GM23338 (cell line): ENCODE measurements at regions not wholly inside any gene's neighbourhood (a gene's known extent, or its start where the extent isn't known, plus 50 kb on each side); places are given as distances from the start of the nearest gene placed in this dataset.

Experiments used
- ATAC-seq: fragments of 200-7000 bp; cut with Tn5 transposase; 3 replicates; pipeline ENCODE4 v1.9.1; 2020
- DNase-seq: peaks from one replicate; pipeline ENCODE4 v3.0.0-alpha.2; 2015; ENCODE audit warnings: low spot score
- H2AFZ ChIP-seq: fragments of 200-600 bp; sonication (generic); 2 replicates; pipeline ENCODE4 v1.8.0; 2016; ENCODE audit warnings: antibody characterized with exemption, mild to moderate bottlenecking, moderate library complexity
- H3F3A ChIP-seq: fragments of 200-600 bp; sonication (generic); replicated peaks from 2 replicates; pipeline ENCODE4 v1.8.0; 2017; ENCODE audit warnings: antibody characterized with exemption, mixed run types, low read depth
- H3K27ac ChIP-seq: fragments of 200-600 bp; sonication (generic); 2 replicates; pipeline ENCODE4 v1.6.1; 2016; ENCODE audit warnings: low read depth
- H3K27me3 ChIP-seq: fragments of 200-600 bp; sonication (generic); 2 replicates; pipeline ENCODE4 v1.8.0; 2016; ENCODE audit warnings: mild to moderate bottlenecking, mixed run types, moderate library complexity; ENCODE audit not compliant: insufficient read depth
- H3K36me3 ChIP-seq: fragments of 200-600 bp; sonication (generic); 2 replicates; pipeline ENCODE4 v1.8.0; 2016; ENCODE audit warnings: mild to moderate bottlenecking; ENCODE audit not compliant: insufficient read depth
- H3K4me1 ChIP-seq: fragments of 200-600 bp; sonication (generic); 2 replicates; pipeline ENCODE4 v1.8.0; 2016; ENCODE audit warnings: mild to moderate bottlenecking, moderate library complexity; ENCODE audit not compliant: insufficient read depth
- H3K4me2 ChIP-seq: fragments of 200-600 bp; sonication (generic); 2 replicates; pipeline ENCODE4 v1.7.1; 2017; ENCODE audit warnings: mixed run types
- H3K4me3 ChIP-seq: fragments of 200-600 bp; sonication (generic); 2 replicates; pipeline ENCODE4 v1.6.1; 2016; ENCODE audit warnings: mixed run types
- H3K79me2 ChIP-seq: fragments of 200-600 bp; sonication (generic); replicated peaks from 2 replicates; pipeline ENCODE4 v1.8.0; 2017; ENCODE audit warnings: mild to moderate bottlenecking; ENCODE audit not compliant: insufficient read depth
- H3K9me2 ChIP-seq: fragments of 200-600 bp; sonication (generic); 2 replicates; pipeline ENCODE4 v1.8.0; 2017; ENCODE audit not compliant: insufficient read depth
- H4K20me1 ChIP-seq: fragments of 200-600 bp; sonication (generic); replicated peaks from 2 replicates; pipeline ENCODE4 v1.8.0; 2017; ENCODE audit warnings: mild to moderate bottlenecking; ENCODE audit not compliant: insufficient read depth
- H3K27ac Mint-ChIP-seq: 2 replicates; pipeline ENCODE4 v1.8.0; 2020; ENCODE audit warnings: inconsistent platforms, mild to moderate bottlenecking, moderate library complexity, mixed read lengths
- H3K27me3 Mint-ChIP-seq: 3 replicates; pipeline ENCODE4 v1.8.0; 2022; ENCODE audit warnings: low read depth, mild to moderate bottlenecking, moderate library complexity, mixed read lengths, inconsistent platforms; ENCODE audit not compliant: insufficient read depth, poor library complexity
- H3K36me3 Mint-ChIP-seq: 3 replicates; pipeline ENCODE4 v1.8.0; 2021; ENCODE audit warnings: low read depth, mild to moderate bottlenecking, inconsistent platforms, moderate library complexity, mixed read lengths
- H3K4me1 Mint-ChIP-seq: 3 replicates; pipeline ENCODE4 v1.8.0; 2020; ENCODE audit warnings: mild to moderate bottlenecking, inconsistent platforms, mixed read lengths
- H3K4me3 Mint-ChIP-seq: 3 replicates; pipeline ENCODE4 v1.8.0; 2021; ENCODE audit warnings: moderate library complexity, mild to moderate bottlenecking, inconsistent platforms, mixed read lengths
- H3K9me3 Mint-ChIP-seq: 3 replicates; pipeline ENCODE4 v1.8.0; 2020; ENCODE audit warnings: moderate library complexity, mild to moderate bottlenecking, inconsistent platforms, mixed read lengths
- CREB1 ChIP-seq: fragments of 250-450 bp; sonication (Bioruptor Pico); IDR thresholded peaks from 2 replicates; pipeline ENCODE4 v1.5.0; 2020; ENCODE audit warnings: low read depth, mild to moderate bottlenecking, moderate library complexity
- EZH2 ChIP-seq: fragments of 200-600 bp; sonication (generic); IDR thresholded peaks from one replicate; pipeline ENCODE4 v1.8.0; 2017; ENCODE audit warnings: antibody characterized with exemption, mild to moderate bottlenecking, low read depth; ENCODE audit not compliant: unreplicated experiment
- EZH2phosphoT487 ChIP-seq: fragments of 200-600 bp; sonication (generic); IDR thresholded peaks from one replicate; pipeline ENCODE4 v1.8.1; 2018; ENCODE audit warnings: antibody characterized with exemption; ENCODE audit not compliant: unreplicated experiment
- JUNB ChIP-seq: IDR thresholded peaks from one replicate; pipeline ENCODE4 v1.6.1; 2016; ENCODE audit warnings: antibody characterized with exemption; ENCODE audit not compliant: unreplicated experiment
- NANOG ChIP-seq: IDR thresholded peaks from 2 replicates; pipeline ENCODE4 v1.6.1; 2016; ENCODE audit warnings: antibody characterized with exemption, borderline replicate concordance
- POLR2AphosphoS5 ChIP-seq: IDR thresholded peaks from 2 replicates; pipeline ENCODE4 v1.6.1; 2016; ENCODE audit warnings: antibody characterized with exemption, low read depth
- STAT1 ChIP-seq: IDR thresholded peaks from one replicate; pipeline ENCODE4 v1.6.1; 2016; ENCODE audit warnings: antibody characterized with exemption; ENCODE audit not compliant: unreplicated experiment
- ZNF114 ChIP-seq: fragments of 250-450 bp; sonication (Bioruptor Pico); IDR thresholded peaks from 2 replicates; pipeline ENCODE4 v1.5.0; 2020; ENCODE audit warnings: mild to moderate bottlenecking, moderate library complexity
- ZNF331 ChIP-seq: fragments of 250-450 bp; sonication (Bioruptor Pico); IDR thresholded peaks from 2 replicates; pipeline ENCODE4 v1.5.0; 2020; ENCODE audit warnings: low read depth, mild to moderate bottlenecking, moderate library complexity
- TF ChIP-seq, protein P1 (sequence below): IDR thresholded peaks from 2 replicates; pipeline ENCODE4 v1.6.1; 2016; ENCODE audit warnings: antibody characterized with exemption
- TF ChIP-seq, protein P2 (sequence below), 2 experiments: fragments of 200-600 bp in 1 of 2; sonication (generic) in 1 of 2; conservative IDR thresholded peaks; 2 replicates each; pipeline versions ENCODE4 v1.5.1 to v1.6.1; 2016 to 2017; ENCODE audit warnings: antibody characterized with exemption in 2 of 2, low read depth in 2 of 2, mild to moderate bottlenecking in 2 of 2, moderate library complexity in 1 of 2
- TF ChIP-seq, protein P3 (sequence below): IDR thresholded peaks from one replicate; pipeline ENCODE4 v1.6.1; 2018; ENCODE audit warnings: antibody characterized with exemption; ENCODE audit not compliant: unreplicated experiment
- TF ChIP-seq, protein P4 (sequence below): fragments of 250-450 bp; sonication (Bioruptor Pico); IDR thresholded peaks from 2 replicates; pipeline ENCODE4 v1.5.0; 2020; ENCODE audit warnings: mild to moderate bottlenecking, moderate library complexity

DNA sequence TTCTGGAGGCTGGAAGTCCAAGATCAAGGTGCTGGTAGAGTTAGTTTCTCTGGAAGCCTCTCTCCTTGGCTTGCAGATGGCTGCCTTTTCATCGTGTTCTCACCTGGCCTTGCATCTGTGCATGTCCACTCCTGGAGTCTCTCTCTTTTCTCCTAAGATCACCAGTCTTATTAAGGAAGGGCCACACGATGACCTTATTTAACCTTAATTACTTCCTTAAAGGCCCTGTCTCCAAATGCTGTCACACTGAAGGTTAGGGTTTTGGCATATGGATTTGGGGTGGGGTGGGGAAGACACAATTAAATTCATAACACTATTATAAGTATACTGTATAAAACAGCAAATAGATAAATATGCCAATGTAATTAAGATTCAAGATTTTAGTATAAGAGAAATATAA is 402.4 kb upstream of the HS6ST1 start:
- Histone ChIP-seq H3K79me2 (no peaks in the 10 kb centered on the region), H3K27me3 (no peaks in the 10 kb centered on the region), H2AFZ (no peak overlapping the region), H3K27ac (no peak overlapping the region), H3K4me2 (no peak overlapping the region), H3F3A (no peaks in the 10 kb centered on the region), H3K4me3 (no peak overlapping the region), H3K9me2 (no peaks in the 10 kb centered on the region), H4K20me1 (no peaks in the 10 kb centered on the region), H3K4me1 (no peaks in the 10 kb centered on the region), H3K36me3 (no peaks in the 10 kb centered on the region)
- H3K27ac Mint-ChIP-seq = no peak overlapping the region
- H3K36me3 Mint-ChIP-seq = no peaks in the 10 kb centered on the region
- peaks cover 5% of the 10 kb centered on the region for H3K4me1 Mint-ChIP-seq
- 0 out of 3 replicates have a peak, but pooled peaks cover 3% of the 10 kb centered on the region for H3K9me3 Mint-ChIP-seq
- H3K4me3 Mint-ChIP-seq = no peak overlapping the region
- no peak for TF ChIP-seq POLR2AphosphoS5
- no peak for TF ChIP-seq ZNF331 (CRISPR knock-in tag)
- TF ChIP-seq ZNF114 (CRISPR knock-in tag) = no peak
- TF ChIP-seq NANOG = no peak
- TF ChIP-seq EZH2 = no peak
- TF ChIP-seq, protein P1, sequence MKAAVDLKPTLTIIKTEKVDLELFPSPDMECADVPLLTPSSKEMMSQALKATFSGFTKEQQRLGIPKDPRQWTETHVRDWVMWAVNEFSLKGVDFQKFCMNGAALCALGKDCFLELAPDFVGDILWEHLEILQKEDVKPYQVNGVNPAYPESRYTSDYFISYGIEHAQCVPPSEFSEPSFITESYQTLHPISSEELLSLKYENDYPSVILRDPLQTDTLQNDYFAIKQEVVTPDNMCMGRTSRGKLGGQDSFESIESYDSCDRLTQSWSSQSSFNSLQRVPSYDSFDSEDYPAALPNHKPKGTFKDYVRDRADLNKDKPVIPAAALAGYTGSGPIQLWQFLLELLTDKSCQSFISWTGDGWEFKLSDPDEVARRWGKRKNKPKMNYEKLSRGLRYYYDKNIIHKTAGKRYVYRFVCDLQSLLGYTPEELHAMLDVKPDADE = no peak
- TF ChIP-seq, protein P2, sequence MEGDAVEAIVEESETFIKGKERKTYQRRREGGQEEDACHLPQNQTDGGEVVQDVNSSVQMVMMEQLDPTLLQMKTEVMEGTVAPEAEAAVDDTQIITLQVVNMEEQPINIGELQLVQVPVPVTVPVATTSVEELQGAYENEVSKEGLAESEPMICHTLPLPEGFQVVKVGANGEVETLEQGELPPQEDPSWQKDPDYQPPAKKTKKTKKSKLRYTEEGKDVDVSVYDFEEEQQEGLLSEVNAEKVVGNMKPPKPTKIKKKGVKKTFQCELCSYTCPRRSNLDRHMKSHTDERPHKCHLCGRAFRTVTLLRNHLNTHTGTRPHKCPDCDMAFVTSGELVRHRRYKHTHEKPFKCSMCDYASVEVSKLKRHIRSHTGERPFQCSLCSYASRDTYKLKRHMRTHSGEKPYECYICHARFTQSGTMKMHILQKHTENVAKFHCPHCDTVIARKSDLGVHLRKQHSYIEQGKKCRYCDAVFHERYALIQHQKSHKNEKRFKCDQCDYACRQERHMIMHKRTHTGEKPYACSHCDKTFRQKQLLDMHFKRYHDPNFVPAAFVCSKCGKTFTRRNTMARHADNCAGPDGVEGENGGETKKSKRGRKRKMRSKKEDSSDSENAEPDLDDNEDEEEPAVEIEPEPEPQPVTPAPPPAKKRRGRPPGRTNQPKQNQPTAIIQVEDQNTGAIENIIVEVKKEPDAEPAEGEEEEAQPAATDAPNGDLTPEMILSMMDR (conservative IDR thresholded peaks at IDR 0.05; ENCODE audit: low read depth in 2 of 2) = no peak
- TF ChIP-seq EZH2phosphoT487 = no peak
- TF ChIP-seq, protein P3, sequence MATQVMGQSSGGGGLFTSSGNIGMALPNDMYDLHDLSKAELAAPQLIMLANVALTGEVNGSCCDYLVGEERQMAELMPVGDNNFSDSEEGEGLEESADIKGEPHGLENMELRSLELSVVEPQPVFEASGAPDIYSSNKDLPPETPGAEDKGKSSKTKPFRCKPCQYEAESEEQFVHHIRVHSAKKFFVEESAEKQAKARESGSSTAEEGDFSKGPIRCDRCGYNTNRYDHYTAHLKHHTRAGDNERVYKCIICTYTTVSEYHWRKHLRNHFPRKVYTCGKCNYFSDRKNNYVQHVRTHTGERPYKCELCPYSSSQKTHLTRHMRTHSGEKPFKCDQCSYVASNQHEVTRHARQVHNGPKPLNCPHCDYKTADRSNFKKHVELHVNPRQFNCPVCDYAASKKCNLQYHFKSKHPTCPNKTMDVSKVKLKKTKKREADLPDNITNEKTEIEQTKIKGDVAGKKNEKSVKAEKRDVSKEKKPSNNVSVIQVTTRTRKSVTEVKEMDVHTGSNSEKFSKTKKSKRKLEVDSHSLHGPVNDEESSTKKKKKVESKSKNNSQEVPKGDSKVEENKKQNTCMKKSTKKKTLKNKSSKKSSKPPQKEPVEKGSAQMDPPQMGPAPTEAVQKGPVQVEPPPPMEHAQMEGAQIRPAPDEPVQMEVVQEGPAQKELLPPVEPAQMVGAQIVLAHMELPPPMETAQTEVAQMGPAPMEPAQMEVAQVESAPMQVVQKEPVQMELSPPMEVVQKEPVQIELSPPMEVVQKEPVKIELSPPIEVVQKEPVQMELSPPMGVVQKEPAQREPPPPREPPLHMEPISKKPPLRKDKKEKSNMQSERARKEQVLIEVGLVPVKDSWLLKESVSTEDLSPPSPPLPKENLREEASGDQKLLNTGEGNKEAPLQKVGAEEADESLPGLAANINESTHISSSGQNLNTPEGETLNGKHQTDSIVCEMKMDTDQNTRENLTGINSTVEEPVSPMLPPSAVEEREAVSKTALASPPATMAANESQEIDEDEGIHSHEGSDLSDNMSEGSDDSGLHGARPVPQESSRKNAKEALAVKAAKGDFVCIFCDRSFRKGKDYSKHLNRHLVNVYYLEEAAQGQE = no peak
- TF ChIP-seq CREB1 = no peak
- TF ChIP-seq, protein P4, sequence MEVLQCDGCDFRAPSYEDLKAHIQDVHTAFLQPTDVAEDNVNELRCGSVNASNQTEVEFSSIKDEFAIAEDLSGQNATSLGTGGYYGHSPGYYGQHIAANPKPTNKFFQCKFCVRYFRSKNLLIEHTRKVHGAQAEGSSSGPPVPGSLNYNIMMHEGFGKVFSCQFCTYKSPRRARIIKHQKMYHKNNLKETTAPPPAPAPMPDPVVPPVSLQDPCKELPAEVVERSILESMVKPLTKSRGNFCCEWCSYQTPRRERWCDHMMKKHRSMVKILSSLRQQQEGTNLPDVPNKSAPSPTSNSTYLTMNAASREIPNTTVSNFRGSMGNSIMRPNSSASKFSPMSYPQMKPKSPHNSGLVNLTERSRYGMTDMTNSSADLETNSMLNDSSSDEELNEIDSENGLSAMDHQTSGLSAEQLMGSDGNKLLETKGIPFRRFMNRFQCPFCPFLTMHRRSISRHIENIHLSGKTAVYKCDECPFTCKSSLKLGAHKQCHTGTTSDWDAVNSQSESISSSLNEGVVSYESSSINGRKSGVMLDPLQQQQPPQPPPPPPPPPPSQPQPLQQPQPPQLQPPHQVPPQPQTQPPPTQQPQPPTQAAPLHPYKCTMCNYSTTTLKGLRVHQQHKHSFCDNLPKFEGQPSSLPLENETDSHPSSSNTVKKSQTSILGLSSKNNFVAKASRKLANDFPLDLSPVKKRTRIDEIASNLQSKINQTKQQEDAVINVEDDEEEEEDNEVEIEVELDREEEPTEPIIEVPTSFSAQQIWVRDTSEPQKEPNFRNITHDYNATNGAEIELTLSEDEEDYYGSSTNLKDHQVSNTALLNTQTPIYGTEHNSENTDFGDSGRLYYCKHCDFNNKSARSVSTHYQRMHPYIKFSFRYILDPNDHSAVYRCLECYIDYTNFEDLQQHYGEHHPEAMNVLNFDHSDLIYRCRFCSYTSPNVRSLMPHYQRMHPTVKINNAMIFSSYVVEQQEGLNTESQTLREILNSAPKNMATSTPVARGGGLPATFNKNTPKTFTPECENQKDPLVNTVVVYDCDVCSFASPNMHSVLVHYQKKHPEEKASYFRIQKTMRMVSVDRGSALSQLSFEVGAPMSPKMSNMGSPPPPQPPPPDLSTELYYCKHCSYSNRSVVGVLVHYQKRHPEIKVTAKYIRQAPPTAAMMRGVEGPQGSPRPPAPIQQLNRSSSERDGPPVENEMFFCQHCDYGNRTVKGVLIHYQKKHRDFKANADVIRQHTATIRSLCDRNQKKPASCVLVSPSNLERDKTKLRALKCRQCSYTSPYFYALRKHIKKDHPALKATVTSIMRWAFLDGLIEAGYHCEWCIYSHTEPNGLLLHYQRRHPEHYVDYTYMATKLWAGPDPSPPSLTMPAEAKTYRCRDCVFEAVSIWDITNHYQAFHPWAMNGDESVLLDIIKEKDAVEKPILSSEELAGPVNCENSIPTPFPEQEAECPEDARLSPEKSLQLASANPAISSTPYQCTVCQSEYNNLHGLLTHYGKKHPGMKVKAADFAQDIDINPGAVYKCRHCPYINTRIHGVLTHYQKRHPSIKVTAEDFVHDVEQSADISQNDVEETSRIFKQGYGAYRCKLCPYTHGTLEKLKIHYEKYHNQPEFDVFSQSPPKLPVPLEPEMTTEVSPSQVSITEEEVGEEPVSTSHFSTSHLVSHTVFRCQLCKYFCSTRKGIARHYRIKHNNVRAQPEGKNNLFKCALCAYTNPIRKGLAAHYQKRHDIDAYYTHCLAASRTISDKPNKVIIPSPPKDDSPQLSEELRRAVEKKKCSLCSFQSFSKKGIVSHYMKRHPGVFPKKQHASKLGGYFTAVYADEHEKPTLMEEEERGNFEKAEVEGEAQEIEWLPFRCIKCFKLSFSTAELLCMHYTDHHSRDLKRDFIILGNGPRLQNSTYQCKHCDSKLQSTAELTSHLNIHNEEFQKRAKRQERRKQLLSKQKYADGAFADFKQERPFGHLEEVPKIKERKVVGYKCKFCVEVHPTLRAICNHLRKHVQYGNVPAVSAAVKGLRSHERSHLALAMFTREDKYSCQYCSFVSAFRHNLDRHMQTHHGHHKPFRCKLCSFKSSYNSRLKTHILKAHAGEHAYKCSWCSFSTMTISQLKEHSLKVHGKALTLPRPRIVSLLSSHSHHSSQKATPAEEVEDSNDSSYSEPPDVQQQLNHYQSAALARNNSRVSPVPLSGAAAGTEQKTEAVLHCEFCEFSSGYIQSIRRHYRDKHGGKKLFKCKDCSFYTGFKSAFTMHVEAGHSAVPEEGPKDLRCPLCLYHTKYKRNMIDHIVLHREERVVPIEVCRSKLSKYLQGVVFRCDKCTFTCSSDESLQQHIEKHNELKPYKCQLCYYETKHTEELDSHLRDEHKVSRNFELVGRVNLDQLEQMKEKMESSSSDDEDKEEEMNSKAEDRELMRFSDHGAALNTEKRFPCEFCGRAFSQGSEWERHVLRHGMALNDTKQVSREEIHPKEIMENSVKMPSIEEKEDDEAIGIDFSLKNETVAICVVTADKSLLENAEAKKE (CRISPR knock-in tag) = no peak
- TF ChIP-seq JUNB = no peak
- TF ChIP-seq STAT1 = no peak
- DNase-seq (no peak), ATAC-seq (no peak)
- no peaks in the 10 kb centered on the region for H3K27me3 Mint-ChIP-seq
